Suppressor macrophage treated with lipopolysaccharide for 4 hours (primary cell): ENCODE measurements at regions not wholly inside any gene's neighbourhood (a gene's known extent, or its start where the extent isn't known, plus 50 kb on each side); places are given as distances from the start of the nearest gene placed in this dataset.
"Not testable (repeated sequence)": the region's sequence is repeated elsewhere in the genome, so short reads cannot be mapped to it uniquely, and the experiment has no call there.

Experiments used
- DNase-seq: peaks from one replicate; pipeline ENCODE4 v3.0.0-alpha.2; 2020

DNA sequence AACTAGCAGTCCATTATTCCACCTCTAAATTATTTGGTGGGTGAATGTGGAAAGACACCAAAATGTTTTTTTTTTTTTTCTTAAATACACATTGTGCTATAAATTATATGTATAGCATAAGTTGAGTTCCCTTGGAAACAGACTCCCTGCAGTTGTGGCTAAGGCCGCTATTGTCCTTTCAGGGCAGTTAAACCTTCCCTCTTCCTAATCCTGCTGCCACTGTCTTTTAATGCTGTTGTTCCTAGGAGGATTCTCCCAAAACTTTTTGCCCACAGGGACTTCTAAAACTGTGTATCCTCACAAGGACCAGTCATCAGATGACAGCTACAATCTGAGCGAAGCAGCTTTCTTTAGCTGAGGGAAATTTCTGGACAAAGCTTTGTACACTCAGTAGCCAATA, 478.9 kb upstream of the CHORDC1 start:
- no peak for DNase-seq

DNA sequence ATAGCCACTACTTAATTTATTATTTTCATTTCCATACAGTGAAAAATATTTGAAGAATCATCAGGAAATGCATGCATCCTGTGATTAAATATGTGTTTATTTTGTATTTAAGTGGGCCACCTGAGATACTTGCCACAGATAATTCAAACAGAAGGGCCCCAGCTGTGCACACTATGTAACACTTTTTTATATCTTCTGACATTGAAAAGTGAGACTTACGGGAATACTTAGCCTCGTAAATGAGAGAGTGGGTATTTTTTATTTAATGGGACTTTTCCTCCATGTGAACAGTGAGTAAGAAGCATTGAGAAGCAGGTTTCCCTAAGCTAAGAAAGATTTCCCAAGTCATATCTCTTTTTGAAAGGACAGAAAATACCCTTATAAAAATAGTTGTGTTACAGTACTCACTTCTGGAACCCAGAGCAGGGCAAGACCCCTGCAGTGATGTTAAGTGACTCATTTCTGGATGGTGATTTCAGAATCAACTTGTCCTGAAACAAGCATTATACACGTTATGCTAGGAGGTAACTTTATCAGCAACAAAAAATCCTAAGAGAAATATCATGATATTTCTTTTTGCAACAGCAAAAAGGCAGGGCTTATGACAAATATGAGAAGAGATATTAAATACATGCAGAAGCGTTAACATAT, 478.1 kb upstream of the CHORDC1 start:
- DNase-seq: no peak

DNA sequence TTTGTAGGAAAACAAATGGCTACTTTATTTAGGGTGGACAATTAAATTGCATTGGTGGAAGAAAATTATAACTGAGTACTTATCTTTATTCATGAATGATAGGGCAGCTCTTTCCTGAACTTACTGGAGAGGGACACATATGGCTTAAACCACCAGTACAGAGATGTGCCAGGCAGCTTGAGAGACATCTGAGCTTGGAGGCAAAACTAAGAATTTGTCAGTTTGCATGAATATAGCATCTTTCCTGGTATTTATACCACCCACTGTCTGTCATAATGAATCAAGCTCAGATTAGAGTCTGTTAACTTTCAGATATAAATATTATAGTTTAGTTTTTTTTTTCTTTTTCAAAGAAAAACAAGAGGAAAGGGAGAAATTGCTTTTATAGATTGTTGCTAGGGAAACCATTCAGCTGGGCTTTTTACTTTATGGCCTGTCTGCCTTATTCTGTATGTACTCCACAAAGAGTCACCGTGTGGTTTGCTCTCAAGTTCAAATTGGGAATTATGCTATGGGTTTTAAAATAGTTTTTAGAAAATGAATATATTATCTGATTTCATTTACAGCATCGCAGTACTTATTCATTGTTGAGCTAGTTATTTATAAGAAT, 477.0 kb upstream of the CHORDC1 start:
- no peak for DNase-seq

DNA sequence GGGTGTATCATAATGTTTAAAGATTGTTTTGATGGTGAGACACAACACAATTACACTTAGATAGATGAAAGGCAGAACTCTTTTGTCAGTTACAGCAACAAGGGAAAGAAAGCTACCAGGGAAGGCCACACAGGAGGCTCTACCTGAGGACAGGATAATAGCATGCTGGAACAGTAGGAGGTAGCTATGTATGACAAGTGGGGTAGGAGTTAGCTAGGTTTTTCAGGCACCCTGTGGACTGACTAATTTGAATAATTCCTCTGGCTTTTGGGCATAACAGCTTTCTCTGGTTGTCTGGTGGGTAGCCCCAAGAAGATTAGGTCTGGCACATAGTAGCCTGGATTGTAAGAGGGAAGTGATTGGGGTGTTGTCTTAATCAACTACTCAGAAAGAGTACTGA, 475.4 kb upstream of the CHORDC1 start:
- no peak for DNase-seq

DNA sequence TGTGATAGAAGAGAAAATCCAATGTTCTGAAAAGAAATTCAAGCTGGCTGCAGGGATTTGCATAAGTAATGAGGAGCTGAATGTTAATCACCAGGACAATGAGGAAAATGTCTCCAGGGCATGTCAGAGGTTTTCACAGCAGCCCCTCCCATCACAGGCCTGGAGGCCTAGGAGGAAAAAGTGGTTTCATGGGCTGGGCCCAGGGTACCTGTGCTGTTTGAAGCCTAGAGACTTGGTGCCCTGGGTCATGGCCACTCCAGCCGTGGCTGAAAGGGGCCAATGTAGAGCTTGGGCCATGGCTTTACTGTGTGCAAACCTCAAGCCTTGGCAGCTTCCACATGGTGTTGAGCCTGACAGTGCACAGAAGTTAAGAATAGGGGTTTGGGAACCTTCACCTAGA, 452.6 kb upstream of the CHORDC1 start:
- not testable (repeated sequence) for DNase-seq

DNA sequence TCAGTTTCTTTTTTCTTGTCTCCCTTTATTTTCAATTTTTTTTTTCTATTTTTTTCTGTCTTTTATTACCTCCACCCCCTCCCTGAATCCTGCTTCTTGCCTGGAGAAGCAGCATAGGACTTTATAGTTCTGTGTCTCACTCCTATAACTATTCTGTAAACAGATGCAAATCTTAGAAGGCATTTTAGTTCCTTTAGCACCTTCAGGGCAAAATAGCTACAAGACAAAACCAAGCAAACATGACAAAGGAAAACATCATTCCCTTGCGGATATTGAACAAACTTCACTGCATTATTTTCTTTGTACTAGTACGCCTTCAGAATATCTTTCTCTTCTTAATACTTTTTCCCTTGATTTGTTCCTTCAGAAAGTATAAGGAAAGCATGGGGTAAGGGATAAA, 446.2 kb upstream of the CHORDC1 start:
- no peak for DNase-seq

DNA sequence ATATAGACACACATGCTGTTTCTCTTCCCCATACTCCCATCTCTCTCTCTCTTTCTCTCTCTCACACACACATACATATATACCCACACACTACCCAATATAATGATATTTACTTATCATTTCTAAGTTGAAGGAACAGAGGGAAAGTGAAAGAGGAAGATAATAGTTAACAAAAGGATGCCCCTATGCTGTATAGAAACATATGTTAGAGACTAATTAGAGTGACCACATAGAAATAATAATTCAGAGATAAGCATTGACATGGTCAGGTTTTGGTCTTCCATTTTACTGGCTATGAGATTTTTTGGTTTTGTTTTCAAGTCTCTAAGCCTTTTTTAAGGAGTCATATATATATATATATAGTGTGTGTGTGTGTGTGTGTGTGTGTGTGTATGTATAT, 445.7 kb upstream of the CHORDC1 start:
- DNase-seq: no peak

DNA sequence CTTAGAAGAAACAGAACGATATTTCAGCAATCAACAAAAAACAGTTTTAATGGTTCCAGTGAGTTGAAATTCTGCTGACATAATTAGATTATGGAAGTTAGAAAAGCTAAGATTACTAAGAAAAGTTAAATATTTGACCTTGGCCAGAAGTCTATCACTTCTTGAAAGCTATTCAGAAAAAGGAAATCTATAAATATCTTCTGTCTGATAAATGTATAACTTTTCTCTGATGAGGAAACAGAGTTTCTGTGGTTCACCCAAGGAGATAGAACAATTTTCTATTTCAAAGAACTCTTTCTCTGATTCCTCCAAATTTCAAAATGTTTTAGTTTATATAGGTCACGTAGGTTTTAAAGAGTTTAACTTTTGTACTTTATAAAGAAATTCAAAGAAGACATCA, 438.4 kb upstream of the CHORDC1 start:
- DNase-seq: no peak

DNA sequence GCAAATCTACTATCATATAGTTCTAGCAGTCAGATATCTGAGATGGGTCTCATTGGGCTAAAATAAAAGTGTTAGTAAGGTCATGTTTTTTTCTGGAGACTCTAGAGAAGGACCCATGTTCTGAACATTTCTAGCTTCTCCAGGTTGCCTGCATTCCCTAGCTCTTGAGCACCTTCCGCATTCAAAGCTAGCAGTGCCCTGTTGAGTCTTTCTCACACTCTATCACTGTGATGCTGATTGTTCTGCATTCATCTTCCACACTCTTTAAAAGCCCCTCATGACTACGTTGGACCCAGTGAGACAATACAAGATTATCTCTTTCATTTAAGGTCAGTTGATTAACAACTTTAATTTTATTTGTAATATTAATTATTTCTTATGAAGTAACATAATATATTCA, 433.3 kb upstream of the CHORDC1 start:
- DNase-seq: no peak

DNA sequence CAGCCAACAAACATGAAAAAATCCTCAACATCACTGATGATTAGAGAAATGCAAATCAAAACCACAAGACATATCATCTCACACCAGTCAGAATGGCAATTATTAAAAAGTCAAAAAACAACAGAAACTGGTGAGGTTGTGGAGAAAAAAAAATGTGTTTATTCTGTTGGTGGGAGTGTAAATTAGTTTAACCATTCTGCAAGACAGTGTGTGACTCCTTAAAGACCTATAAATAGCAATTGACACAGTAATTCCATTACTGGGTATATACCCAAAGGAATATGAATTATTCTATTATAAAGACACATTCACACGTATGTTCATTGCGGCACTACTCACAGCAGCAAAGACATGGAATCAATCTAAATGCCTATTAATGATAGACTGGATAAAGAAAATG, 427.3 kb upstream of the CHORDC1 start:
- no peak for DNase-seq

DNA sequence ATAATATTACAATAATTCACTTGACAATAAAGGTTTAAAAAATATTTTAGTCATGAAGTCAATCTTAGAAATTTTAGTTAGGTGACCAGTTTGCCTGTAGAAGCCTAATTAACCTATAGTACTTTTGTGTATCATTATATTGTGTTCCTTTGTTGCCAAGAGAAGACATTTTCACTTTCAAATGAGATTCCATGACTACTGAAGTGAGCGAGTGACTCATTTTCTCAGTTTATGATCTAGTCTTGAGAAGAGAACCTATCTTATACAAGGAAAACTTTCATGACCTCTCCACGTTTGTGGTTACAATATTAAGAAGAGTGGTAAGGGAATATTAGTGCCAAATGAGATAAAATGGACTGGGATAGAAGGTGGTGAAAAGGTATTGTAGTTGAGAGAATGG, 423.9 kb upstream of the CHORDC1 start:
- no peak for DNase-seq

DNA sequence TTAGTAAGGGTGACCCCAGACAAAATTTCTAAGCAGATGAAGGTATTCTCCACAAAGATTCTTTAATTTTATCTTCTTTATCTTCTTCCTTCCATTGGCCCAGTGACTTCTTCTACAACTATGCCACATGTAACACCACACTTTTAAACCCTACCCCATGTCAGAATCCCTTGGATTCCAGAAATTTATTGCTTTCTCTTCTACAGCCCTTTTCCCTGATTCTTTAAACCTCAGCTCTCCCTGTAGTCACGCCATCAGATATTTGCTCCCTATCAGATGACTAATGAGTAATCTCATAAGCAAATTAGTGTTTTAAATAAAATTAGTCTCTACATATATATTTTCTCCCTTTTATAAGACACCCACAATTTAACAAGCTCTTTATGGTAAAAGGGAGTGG, 423.4 kb upstream of the CHORDC1 start:
- no peak for DNase-seq

DNA sequence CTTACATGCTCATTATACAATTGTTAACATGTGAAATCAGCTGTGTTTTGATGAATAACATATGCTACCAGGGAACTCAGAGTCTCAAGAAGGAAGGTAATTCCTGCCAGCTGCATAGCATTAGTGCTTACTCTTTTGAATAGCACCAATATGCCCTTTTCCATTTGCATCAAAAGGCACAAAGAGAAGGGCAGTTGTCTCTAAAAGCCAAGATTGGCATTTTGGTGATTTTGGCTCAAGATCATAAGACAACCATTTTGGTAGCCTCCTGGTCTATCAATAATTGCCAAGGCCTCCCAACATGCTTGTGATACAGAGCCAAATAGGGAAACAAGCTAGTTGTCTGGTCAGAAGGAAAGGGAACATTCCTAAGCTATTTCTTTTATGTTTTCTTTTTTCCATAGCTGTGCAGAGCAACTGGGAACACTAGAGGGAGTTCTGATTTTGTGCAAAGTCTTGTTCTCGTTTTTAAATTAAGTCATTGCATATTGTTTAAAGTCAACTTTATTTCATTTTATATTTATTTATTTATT, 416.7 kb upstream of the CHORDC1 start:
- no peak for DNase-seq

DNA sequence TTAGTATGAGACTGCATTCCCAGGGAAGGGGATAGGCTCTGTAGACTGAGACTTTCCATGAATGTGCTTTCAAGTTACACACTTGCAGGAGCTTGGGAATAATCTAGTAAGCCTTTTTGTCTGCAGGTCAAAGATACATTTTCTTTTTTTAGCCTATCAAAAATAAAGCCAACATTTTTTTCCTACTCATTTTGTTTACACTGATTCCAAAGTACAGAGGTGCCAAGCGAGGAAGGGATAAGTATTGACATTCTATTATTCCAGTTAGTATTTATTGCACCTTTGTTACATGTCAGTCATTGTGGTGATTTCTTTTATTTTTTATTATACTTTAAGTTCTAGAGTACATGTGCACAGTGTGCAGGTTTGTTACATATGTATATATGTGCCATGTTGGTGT, 413.0 kb upstream of the CHORDC1 start:
- DNase-seq: no peak

DNA sequence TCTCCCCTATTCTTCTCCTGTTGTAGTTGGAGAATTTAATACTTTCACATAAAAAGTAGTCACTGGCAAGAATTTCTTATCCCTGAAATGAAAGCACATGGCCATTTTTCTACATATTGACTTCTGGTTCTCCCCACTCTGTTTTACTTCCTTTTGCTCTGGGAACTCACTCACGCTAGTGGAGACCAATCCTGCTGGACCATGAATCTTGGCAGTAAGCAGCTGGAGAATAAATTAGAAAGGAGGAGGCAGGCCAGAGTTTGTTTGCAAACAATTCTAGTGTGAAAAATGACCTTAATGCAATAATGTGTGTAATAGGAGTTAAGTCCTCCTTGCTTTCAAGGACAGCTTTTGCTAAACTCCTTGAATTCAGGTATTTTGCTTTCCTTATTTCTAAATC, 412.3 kb upstream of the CHORDC1 start:
- DNase-seq: no peak

DNA sequence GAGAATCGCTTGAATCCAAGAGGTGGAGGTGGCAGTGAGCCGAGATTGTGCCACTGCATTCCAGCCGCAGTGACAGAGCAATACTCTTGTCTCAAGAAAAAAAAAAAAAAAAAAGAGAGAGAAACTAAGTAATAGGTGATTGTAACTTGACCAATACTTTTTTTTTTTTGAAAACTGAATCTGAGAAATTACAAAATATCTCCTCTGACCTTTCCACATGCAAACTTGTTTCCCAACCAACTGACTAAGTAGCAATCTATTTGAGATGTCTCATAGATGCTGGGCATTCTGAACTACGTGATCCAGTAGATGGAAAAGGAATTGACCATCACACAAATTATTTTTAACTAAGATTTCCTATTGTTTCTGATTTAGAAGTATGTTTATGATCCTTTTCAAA, 407.3 kb upstream of the CHORDC1 start:
- DNase-seq: no peak

DNA sequence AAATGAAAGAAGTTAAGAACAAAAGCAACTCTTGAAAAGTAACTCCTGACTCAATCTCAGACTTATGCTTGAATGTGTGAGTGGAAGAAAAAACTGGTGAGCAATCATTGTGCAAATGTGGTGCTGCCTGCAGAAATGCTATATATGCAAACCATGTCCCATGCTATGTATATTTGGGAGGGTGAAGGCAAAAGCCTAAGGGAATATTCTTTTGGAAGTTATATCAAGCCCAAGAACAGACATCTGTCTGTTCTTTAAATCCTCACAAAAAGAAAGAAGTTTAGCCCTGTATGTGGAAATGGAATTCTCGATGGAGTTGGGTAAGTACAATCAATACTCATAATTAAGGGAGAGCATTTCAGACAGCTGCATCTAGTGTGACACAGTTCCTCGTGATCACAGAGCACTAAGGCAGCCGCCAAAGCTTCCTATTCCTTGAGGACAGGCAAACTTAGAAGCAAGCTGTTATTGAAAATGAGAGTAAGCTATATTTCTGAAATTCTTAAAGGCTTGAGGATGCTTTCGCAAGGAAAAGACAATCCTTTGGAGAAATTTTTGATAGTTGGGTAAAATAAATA, 406.5 kb upstream of the CHORDC1 start:
- no peak for DNase-seq

DNA sequence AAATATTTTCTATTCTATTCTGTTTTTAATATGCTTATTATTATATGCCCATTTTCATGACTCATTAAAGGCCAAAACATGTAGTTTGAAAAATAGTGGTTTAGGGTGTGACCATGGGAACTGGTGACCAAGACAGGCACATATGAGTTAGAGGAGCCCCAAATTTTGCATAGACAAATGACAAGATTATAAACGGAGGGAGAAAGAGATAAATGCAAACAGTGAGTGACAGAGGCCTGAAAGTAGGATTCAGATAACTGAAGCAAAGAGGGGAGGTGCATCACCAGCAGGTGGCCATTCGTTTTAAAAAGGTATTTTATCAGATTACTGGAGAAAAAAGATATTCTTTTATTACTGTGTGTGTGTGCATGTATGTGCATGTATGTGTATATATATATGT, 391.5 kb upstream of the CHORDC1 start:
- DNase-seq: no peak

DNA sequence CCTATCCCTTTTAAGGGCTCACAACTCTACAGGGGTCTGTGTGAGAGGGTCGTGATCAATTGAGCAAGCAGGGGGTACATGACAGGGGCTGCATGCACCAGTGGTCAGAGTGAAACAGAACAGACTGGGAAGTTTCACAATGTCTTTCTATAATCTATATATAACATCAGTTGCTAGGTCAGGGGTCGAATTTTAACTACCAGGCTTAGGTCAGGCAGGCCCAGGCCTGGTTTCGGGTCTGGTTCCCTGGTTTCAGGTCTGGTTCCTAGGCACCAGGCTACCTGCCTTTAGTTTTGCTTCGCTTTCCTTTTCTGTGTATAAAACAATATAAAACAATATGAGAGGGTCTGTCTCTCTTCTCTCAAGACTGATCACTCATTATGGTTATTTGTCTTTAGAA, 390.2 kb upstream of the CHORDC1 start:
- not testable (repeated sequence) for DNase-seq

DNA sequence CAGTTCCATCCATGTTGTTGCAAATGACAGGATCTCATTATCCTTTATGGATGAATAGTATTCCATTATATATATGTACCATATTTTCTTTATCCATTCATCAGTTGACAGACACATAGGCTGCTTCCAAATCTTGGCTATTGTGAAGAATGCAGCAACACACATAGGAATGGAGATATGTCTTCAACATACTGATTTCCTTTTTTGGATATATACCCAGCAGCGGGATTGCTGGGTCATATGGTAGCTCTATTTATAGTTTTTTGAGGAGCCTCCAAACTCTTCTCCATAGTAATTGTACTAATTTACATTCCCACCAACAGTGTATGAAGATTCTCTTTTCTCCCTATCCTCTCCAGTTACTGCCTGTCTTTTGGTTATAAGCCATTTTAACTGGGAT, 383.9 kb upstream of the CHORDC1 start:
- DNase-seq: no peak

DNA sequence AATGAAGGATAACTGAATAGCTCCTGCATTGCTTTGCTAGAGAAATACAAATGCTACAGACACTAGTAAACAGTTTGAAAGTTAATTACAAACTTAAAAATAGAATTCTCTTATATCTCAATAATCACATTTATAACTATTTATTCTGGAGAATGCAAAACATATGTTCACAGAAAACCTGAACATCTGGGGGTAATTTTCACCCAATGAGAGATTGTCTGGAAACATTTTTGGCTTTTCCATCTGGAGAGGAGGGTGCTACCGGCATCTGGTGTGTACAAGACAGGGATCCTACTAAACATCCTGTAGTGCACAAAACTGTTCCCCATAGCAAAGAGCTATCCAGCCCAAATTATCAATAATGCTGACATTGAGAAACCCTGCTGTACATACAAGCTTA, 378.4 kb upstream of the CHORDC1 start:
- DNase-seq: no peak

DNA sequence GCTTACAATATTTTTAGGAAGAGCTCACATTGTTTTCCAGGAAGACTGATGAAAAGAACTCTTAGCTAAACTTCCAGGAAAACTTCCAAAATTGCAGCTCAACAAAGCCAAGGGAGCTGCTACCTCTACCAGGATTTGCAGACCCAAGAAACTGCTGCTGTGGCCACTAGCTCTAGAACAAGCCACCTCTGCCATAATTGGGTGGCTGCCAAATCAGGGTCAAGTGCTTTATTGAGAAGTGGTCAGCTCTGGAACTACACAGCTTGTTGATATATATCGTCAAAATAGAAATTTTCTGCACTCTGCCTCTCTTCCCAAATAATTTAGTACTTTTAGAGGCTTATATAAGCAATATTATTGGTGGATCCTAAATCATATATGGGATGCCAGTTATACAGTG, 371.8 kb upstream of the CHORDC1 start:
- no peak for DNase-seq

DNA sequence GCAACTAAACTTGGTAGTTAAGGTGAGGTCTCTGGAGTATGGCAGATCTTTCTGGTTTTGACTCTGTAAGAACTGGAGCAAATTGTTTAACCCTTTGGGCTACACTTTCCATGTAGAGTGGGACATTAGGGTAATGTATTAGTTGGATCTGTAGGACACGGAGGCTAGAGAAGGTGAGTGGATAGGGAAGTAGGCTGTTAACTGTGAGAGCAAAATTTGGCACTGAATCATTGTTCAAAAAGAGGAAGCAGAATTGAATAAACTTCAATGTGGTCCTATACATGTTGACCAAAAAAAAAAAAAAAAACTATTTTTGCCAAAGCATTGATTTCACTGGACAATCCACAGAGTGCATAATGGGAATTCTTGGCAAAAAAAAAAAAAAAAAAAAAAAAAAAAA, 370.2 kb upstream of the CHORDC1 start:
- no peak for DNase-seq

DNA sequence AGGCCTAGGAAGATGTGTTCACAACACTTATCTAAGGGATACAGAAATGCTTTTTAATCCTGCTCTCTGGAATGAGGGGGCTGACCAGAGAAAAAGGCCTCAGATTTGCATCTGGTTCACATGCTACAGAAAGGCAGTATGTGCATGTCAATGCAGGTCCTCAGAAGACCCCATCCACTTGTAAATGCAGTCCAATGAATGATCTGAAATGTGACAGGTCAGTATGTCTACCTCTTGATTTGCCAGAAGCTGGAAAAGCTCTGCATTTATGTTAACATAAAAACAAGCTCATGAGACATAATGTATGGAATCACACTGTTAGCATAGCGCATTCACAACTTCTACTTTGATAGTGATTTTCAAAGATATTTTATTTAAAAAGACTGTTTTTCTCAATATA, 367.4 kb upstream of the CHORDC1 start:
- no peak for DNase-seq

DNA sequence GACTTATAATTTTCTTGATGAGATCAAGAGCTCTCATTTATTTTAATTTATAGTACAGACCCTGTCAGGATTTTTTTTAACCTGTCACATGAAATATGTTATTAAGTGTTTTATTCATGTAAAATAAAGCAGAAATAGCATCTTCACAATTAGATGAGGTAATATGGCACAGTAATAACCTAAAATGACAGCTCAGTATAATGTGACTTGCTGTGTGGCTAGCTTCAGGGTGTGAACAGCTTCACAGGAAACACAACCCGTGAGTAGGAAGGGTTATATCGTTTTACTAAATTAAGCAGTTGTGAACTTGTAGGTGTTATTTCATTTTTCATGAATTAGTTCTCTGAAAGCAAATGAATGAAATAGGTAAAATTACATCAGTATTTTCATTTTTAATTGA, 366.9 kb upstream of the CHORDC1 start:
- no peak for DNase-seq
